Heart left ventricle (tissue), 16 donors: ENCODE measurements at regions not wholly inside any gene's neighbourhood (a gene's known extent, or its start where the extent isn't known, plus 50 kb on each side); places are given as distances from the start of the nearest gene placed in this dataset.
"Not testable (repeated sequence)": the region's sequence is repeated elsewhere in the genome, so short reads cannot be mapped to it uniquely, and the experiment has no call there.

Experiments
- ATAC-seq, 4 donors: fragments of 200-7000 bp; cut with Tn5 transposase; one replicate each; pipeline ENCODE4 v1.9.1; 2020 to 2022; ENCODE audit warnings: moderate library complexity in 4 of 4, mild to moderate bottlenecking in 3 of 4, moderate number of reproducible peaks in 1 of 4
- DNase-seq, 5 donors: peaks; one replicate each; pipeline ENCODE4 v3.0.0-alpha.2; 2020
- H3K27ac ChIP-seq, 12 donors: fragments of 200-600 bp; sonication (generic) in 4 of 12; one replicate each; pipeline versions ENCODE4 v1.5.0 to v1.8.0; 2016 to 2022; ENCODE audit warnings: mild to moderate bottlenecking in 2 of 12
- H3K27me3 ChIP-seq, 9 donors: fragments of 200-600 bp; sonication (generic) in 2 of 9; one replicate each; pipeline versions ENCODE4 v1.5.1 to v1.8.0; 2016 to 2022; ENCODE audit warnings: mild to moderate bottlenecking in 3 of 9
- H3K36me3 ChIP-seq, 9 donors: fragments of 200-600 bp; sonication (generic) in 2 of 9; one replicate each; pipeline versions ENCODE4 v1.5.0 to v1.8.0; 2018 to 2022; ENCODE audit warnings: mild to moderate bottlenecking in 2 of 9
- H3K4me1 ChIP-seq, 12 donors: fragments of 200-600 bp; sonication (generic) in 4 of 12; one replicate each; pipeline versions ENCODE4 v1.5.0 to v1.8.0; 2016 to 2022; ENCODE audit warnings: mild to moderate bottlenecking in 3 of 12
- H3K4me3 ChIP-seq, 12 donors: fragments of 200-600 bp; sonication (generic) in 4 of 12; one replicate each; pipeline versions ENCODE4 v1.5.0 to v1.8.0; 2017 to 2022; ENCODE audit warnings: mild to moderate bottlenecking in 9 of 12, moderate library complexity in 4 of 12
- H3K9me3 ChIP-seq, 12 donors: fragments of 200-600 bp; sonication (generic) in 4 of 12; one replicate each; pipeline versions ENCODE4 v1.5.0 to v1.8.0; 2016 to 2022; ENCODE audit warnings: mild to moderate bottlenecking in 1 of 12
- POLR2A ChIP-seq, 2 donors: fragments of 450-650 bp; IDR thresholded peaks; one replicate each; pipeline ENCODE4 v1.6.1; 2017; ENCODE audit warnings: antibody characterized with exemption in 2 of 2, mild to moderate bottlenecking in 2 of 2, moderate library complexity in 2 of 2
- WGBS, 4 donors: extraction: QIAGEN DNeasy Blood & Tissue Kit in 2 of 4; methylation state at CpG; one replicate each; pipeline versions ENCODE4 v1.1.5 to v1.1.7; 2013 to 2018; 5-methylcytosine and 5-hydroxymethylcytosine counted together
- intact Hi-C, 10 donors: fragments of 100-400 bp; cut with DNase I; formaldehyde crosslinking; loops; one replicate each; pipeline versions ENCODE4 v1.11.1 to v1.14.2; 2022
- TF ChIP-seq, protein P1 (sequence below), 12 donors: fragments of 200-600 bp; sonication (generic) in 4 of 12; IDR thresholded peaks; one replicate each; pipeline versions ENCODE4 v1.5.0 to v1.8.0; 2018 to 2022; ENCODE audit warnings: antibody characterized with exemption in 12 of 12, mild to moderate bottlenecking in 5 of 12
- donor health status: ischemic (EF 13 %, LVEDD 7.1; RV severe dilation, severe dysfunction).
- donor health status: healthy with polysubstance abuse.
- donor health status: DM: no; HTN: yes; CAD: no.
- donor health status: DM: no; HTN: no; CAD: no.
- donor health status: ischemic (EF 25% LVEDD 6.9; RV normal size, moderate dysfunction).
- donor health status: ischemic (EF 25% LVEDD 5.7; RV mildly dilated, moderate dysfunction).
- donor health status: healthy.
- donor health status: DM: yes; HTN: yes; CAD: no.
- donor health status: ischemic (EF 35%, LVEDD 5.7; RV mildly dilated, moderate dysfunction).
- donor health status: nonischemic (EF 11% LVEDD 7.7; RV severe dilation, severe dysfunction).
- donor health status: DM: yes; HTN: yes; CAD: no.
- donor health status: PGD.
- donor health status: ischemic (EF 29% LVEDD 5.4; RV normal size, mild dysfunction).
- donor health status: nonischemic (EF 23%, LVEDD 6.1; RV moderate dilation, normal function).

DNA sequence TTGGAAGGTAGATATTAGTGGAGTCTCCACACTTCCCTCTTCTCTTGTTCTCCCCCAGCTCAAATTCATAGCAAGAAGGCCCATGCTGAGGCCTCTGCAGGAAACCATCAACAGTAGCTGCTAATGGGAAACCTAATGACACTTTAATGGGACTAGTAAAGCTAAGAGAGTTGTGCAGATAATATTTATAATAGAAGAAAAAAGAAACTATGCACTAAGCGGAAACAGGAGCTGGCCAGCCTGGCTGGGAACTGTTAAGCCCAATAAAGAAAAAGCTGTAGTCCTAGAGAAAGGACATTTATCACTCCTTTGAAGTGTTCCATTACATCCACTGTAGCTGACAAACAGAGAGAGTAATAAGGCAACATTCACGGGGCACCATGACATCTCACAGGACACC is 229.6 kb downstream of the IGSF11 start:
- intact Hi-C loops = no loop called here
- WGBS, 4 donors = 73 to 83% (median 81%) methylated on average over 2 of the region's 2 CpGs

DNA sequence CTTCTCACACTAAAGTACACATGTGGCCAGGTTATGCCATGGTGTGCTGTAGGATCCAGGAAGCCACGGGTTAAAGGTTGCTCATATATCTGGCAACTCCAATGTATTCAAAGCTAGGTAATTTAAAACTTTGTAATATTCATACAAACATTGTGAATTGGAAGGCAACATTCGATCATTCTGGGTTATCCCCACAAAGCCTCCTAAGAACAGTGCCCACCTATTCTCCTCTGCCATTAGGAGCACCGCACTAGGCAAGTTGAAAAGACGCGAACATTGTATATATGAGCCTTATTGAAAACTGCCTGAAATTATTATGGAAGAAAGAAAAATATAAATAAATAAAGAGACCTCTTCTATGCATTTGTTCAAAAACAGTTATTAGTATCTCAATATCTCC is 228.2 kb downstream of the IGSF11 start:
- H3K27ac ChIP-seq = no peak overlapping the region
- peaks cover 0 to 10% (median 0%) of the 10 kb centered on the region in 12 donors for H3K4me1 ChIP-seq
- H3K27me3 ChIP-seq = peaks cover 0 to 5% (median 0%) of the 10 kb centered on the region in 9 donors
- TF ChIP-seq, protein P1, sequence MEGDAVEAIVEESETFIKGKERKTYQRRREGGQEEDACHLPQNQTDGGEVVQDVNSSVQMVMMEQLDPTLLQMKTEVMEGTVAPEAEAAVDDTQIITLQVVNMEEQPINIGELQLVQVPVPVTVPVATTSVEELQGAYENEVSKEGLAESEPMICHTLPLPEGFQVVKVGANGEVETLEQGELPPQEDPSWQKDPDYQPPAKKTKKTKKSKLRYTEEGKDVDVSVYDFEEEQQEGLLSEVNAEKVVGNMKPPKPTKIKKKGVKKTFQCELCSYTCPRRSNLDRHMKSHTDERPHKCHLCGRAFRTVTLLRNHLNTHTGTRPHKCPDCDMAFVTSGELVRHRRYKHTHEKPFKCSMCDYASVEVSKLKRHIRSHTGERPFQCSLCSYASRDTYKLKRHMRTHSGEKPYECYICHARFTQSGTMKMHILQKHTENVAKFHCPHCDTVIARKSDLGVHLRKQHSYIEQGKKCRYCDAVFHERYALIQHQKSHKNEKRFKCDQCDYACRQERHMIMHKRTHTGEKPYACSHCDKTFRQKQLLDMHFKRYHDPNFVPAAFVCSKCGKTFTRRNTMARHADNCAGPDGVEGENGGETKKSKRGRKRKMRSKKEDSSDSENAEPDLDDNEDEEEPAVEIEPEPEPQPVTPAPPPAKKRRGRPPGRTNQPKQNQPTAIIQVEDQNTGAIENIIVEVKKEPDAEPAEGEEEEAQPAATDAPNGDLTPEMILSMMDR (IDR thresholded peaks at IDR 0.05) = no peak
- no peak for TF ChIP-seq POLR2A (IDR thresholded peaks at IDR 0.05)
- intact Hi-C loops = no loop called here
- DNase-seq (no peak), ATAC-seq (no peak)
- no peak overlapping the region for H3K4me3 ChIP-seq
- H3K36me3 ChIP-seq = no peaks in the 10 kb centered on the region
- peaks cover 0 to 3% (median 0%) of the 10 kb centered on the region in 12 donors for H3K9me3 ChIP-seq
- 93 to 97% (median 95%) methylated on average over 5 of the region's 5 CpGs for WGBS, 4 donors

More for the DNA sequence above, 229.6 kb downstream of the IGSF11 start:
- Histone ChIP-seq H3K4me1 (peaks cover 0 to 10% (median 0%) of the 10 kb centered on the region in 12 donors), H3K9me3 (peaks cover 0 to 3% (median 0%) of the 10 kb centered on the region in 12 donors), H3K36me3 (no peaks in the 10 kb centered on the region), H3K27me3 (peaks cover 0 to 5% (median 0%) of the 10 kb centered on the region in 9 donors), H3K27ac (no peak overlapping the region), H3K4me3 (no peak overlapping the region)
- ATAC-seq (no peak), DNase-seq (no peak)
- TF ChIP-seq, protein P1 (IDR thresholded peaks at IDR 0.05) = no peak
- no peak for TF ChIP-seq POLR2A (IDR thresholded peaks at IDR 0.05)

DNA sequence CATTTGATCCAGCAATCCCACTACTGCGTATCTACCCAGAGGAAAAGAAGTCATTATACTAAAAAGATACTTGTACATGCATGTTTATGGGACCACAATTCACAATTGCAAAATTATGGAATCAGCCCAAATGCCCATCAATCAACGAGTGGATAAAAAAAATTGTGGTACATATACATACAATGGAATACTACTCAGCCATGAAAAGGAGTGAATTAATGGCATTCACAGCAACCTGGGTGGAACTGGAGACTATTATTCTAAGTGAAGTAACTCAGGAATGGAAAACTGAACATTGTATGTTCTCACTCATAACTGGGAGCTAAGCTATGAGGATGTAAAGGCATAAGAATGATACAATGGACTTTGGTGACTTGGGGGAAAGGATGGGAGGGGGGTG is 227.3 kb downstream of the IGSF11 start:
- H3K27me3 ChIP-seq, H3K4me1 ChIP-seq, H3K27ac ChIP-seq, DNase-seq, H3K9me3 ChIP-seq, ATAC-seq, intact Hi-C loops, H3K4me3 ChIP-seq, H3K36me3 ChIP-seq: not testable (repeated sequence)
- 94 to 96% (median 95%) methylated on average over 2 of the region's 2 CpGs for WGBS, 4 donors

DNA sequence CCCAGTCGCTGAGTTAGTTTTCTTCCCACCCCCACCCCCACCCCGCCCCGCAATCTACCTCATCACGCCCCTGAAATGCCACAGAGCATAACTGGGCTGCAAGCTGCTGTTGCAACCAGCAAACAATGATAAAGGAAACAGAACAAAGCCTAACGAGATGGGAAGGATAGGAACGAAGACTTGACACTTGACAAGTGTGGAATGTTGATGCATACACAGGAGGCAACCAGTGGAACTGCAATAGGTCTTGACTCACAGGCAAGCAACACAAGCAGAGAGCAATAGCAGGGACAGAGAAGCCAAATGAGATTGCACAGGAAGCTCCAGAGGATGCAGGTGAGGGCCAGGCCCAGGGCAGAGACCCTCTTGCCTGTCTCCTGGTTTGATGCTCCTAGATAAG is 225.9 kb downstream of the IGSF11 start:
- DNase-seq = no peak
- ATAC-seq = no peak
- H3K27me3 ChIP-seq = peaks cover 0 to 5% (median 0%) of the 10 kb centered on the region in 9 donors
- no peak overlapping the region for H3K27ac ChIP-seq
- no peak overlapping the region for H3K4me3 ChIP-seq
- H3K4me1 ChIP-seq = no peaks in the 10 kb centered on the region
- H3K36me3 ChIP-seq = no peaks in the 10 kb centered on the region
- 39 to 55% (median 43%) methylated on average over 6 of the region's 6 CpGs for WGBS, 4 donors
- TF ChIP-seq, protein P1 (IDR thresholded peaks at IDR 0.05) = no peak
- no peak for TF ChIP-seq POLR2A (IDR thresholded peaks at IDR 0.05)
- H3K9me3 ChIP-seq = peaks cover 0 to 3% (median 0%) of the 10 kb centered on the region in 12 donors
- intact Hi-C loops = no loop called here
